Skeletal muscle tissue (tissue), 3 donors: ENCODE measurements at regions not wholly inside any gene's neighbourhood (a gene's known extent, or its start where the extent isn't known, plus 50 kb on each side); places are given as distances from the start of the nearest gene placed in this dataset.

Source experiments
- H3K27ac ChIP-seq: one replicate; pipeline ENCODE4 v1.7.0; 2013; ENCODE audit warnings: mild to moderate bottlenecking, low read depth, low read length, inconsistent platforms
- H3K27me3 ChIP-seq, 3 donors: one replicate each; pipeline ENCODE4 v1.7.0; 2013; ENCODE audit warnings: low read length in 3 of 3; ENCODE audit not compliant: control insufficient read depth in 3 of 3, insufficient read depth in 3 of 3
- H3K36me3 ChIP-seq, 3 donors: one replicate each; pipeline ENCODE4 v1.7.0; 2013; ENCODE audit warnings: low read length in 3 of 3; ENCODE audit not compliant: control insufficient read depth in 3 of 3, insufficient read depth in 3 of 3
- H3K4me1 ChIP-seq, 3 donors: one replicate each; pipeline ENCODE4 v1.7.0; 2013; ENCODE audit warnings: low read length in 3 of 3, mild to moderate bottlenecking in 3 of 3; ENCODE audit not compliant: control insufficient read depth in 3 of 3, insufficient read depth in 3 of 3
- H3K4me3 ChIP-seq, 3 donors: one replicate each; pipeline ENCODE4 v1.7.0; 2013; ENCODE audit warnings: low read length in 3 of 3
- H3K9ac ChIP-seq, 3 donors: one replicate each; pipeline ENCODE4 v1.7.0; 2013; ENCODE audit warnings: low read length in 3 of 3, mild to moderate bottlenecking in 3 of 3, moderate library complexity in 2 of 3, low read depth in 1 of 3
- H3K9me3 ChIP-seq, 3 donors: one replicate each; pipeline ENCODE4 v1.7.0; 2013; ENCODE audit warnings: low read length in 3 of 3; ENCODE audit not compliant: control insufficient read depth in 3 of 3
- donor health status: Osteomylitis.

- Histone ChIP-seq H3K27ac (no peak overlapping the region), H3K27me3 (no peaks in the 10 kb centered on the region), H3K9me3 (no peaks in the 10 kb centered on the region)
Observed at GRCh38 chr4:35897808-35898207, 346.5 kb downstream of the ARAP2 start.

DNA sequence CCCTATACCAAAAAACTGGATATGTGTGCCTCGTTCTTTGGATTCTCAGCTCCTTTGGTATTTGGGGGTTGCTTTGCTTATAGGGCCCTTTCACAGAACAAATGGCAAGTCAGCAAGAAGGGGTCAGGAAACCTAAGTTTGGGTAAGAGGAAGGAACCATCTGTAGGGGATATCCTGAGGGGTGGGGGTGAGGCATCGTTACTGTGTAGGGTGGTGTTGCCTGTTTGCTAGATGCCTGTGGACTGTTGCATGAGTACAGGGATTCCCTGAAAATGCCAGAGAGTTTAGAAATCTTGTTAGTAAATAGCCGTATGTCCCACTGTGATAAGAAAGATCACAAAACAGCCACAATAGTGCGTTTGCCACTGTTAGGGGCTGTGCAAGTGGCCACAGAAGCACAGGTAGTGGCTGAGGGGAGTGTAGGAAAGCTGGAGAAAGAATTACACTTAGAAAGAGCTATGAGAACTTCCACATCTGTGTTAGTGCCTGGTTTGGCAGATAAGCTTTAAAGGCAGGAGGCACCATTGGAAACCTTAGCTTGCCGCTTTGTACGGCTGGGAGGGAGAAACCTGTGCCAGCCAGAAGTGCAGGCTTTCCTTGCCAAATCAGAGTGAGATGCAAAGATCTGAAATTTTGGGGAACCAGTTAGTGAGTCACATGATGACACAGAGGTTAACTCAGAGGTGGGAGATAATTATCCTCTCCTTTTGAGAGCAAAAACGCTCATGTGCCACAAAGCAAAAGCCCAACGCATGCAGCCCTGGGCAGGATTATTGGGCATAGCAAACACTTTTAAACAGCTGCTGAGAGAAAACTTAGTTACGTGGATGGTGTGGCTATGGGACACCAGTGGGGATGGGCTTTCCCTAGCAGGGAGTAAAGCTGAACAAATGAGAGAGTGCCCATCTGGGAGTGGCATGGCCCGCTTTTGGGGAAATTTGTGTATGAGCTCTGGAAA is 343.7 kb downstream of the ARAP2 start:
- no peaks in the 10 kb centered on the region for H3K27me3 ChIP-seq
- no peaks in the 10 kb centered on the region for H3K9me3 ChIP-seq
- no peak overlapping the region for H3K4me3 ChIP-seq
- H3K4me1 ChIP-seq, result no peaks in the 10 kb centered on the region
- H3K36me3 ChIP-seq, result no peaks in the 10 kb centered on the region
- no peak overlapping the region for H3K9ac ChIP-seq
- H3K27ac ChIP-seq, result no peak overlapping the region

More at GRCh38 chr4:35897808-35898207, 346.5 kb downstream of the ARAP2 start:
- no peaks in the 10 kb centered on the region for H3K36me3 ChIP-seq
- no peaks in the 10 kb centered on the region for H3K4me1 ChIP-seq
- no peak overlapping the region for H3K4me3 ChIP-seq
- no peak overlapping the region for H3K9ac ChIP-seq

GRCh38 chr4:35912174-35912573 is 332.1 kb downstream of the ARAP2 start:
- Histone ChIP-seq H3K4me1 (no peaks in the 10 kb centered on the region), H3K36me3 (no peaks in the 10 kb centered on the region)

DNA sequence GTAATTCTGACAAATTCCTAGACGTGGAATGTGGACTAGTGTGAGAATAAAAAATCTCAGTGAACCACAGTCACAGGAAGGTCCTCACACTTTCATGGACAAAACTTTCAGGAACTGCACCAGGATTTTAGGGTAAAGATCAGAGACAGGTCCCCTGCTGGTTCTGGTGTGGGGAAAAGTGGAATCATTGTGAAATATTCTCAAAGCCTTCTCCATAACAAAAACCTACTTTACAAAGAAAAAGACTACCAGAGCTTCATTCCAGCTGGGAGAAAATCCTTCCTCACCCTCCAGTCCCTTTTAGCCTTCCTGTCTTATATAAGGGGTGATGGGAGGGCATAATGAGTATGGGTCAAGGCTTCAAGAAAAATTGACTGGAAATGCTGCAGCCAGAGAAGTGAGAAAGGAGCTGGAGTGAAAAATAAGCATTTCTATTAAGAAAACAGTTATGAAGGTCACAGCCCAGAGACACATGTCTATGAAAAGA is 325.8 kb downstream of the ARAP2 start:
- no peak overlapping the region for H3K9ac ChIP-seq
- H3K36me3 ChIP-seq, result no peaks in the 10 kb centered on the region
- no peak overlapping the region for H3K27ac ChIP-seq
- no peaks in the 10 kb centered on the region for H3K9me3 ChIP-seq
- no peaks in the 10 kb centered on the region for H3K27me3 ChIP-seq
- no peaks in the 10 kb centered on the region for H3K4me1 ChIP-seq
- H3K4me3 ChIP-seq, result no peak overlapping the region

More at GRCh38 chr4:35912174-35912573, 332.1 kb downstream of the ARAP2 start:
- Histone ChIP-seq H3K27me3 (no peaks in the 10 kb centered on the region), H3K27ac (no peak overlapping the region), H3K9me3 (no peaks in the 10 kb centered on the region), H3K9ac (no peak overlapping the region), H3K4me3 (no peak overlapping the region)

- Histone ChIP-seq H3K27me3 (no peaks in the 10 kb centered on the region), H3K9ac (no peak overlapping the region), H3K4me1 (no peaks in the 10 kb centered on the region), H3K9me3 (no peaks in the 10 kb centered on the region), H3K27ac (no peak overlapping the region), H3K36me3 (no peaks in the 10 kb centered on the region), H3K4me3 (no peak overlapping the region)
Observed at GRCh38 chr4:35925806-35926205, 318.5 kb downstream of the ARAP2 start.

- no peaks in the 10 kb centered on the region for H3K36me3 ChIP-seq
- no peak overlapping the region for H3K4me3 ChIP-seq
- H3K9ac ChIP-seq, result no peak overlapping the region
- no peaks in the 10 kb centered on the region for H3K4me1 ChIP-seq
- H3K27me3 ChIP-seq, result no peaks in the 10 kb centered on the region
- no peak overlapping the region for H3K27ac ChIP-seq
- no peaks in the 10 kb centered on the region for H3K9me3 ChIP-seq
Observed at GRCh38 chr4:35926788-35927187, 317.5 kb downstream of the ARAP2 start.

- no peaks in the 10 kb centered on the region for H3K27me3 ChIP-seq
- H3K9me3 ChIP-seq, result no peaks in the 10 kb centered on the region
- no peak overlapping the region for H3K27ac ChIP-seq
- H3K36me3 ChIP-seq, result no peaks in the 10 kb centered on the region
- H3K4me1 ChIP-seq, result no peaks in the 10 kb centered on the region
- H3K9ac ChIP-seq, result no peak overlapping the region
- no peak overlapping the region for H3K4me3 ChIP-seq
Observed at GRCh38 chr4:35933901-35934300, 310.4 kb downstream of the ARAP2 start.

- no peak overlapping the region for H3K4me3 ChIP-seq
- no peaks in the 10 kb centered on the region for H3K9me3 ChIP-seq
- no peak overlapping the region for H3K27ac ChIP-seq
- H3K27me3 ChIP-seq, result no peaks in the 10 kb centered on the region
- no peaks in the 10 kb centered on the region for H3K4me1 ChIP-seq
- H3K36me3 ChIP-seq, result no peaks in the 10 kb centered on the region
- H3K9ac ChIP-seq, result no peak overlapping the region
Observed at GRCh38 chr4:35934320-35934981, 309.9 kb downstream of the ARAP2 start.

- H3K36me3 ChIP-seq, result no peaks in the 10 kb centered on the region
- H3K4me1 ChIP-seq, result no peaks in the 10 kb centered on the region
- H3K27ac ChIP-seq, result no peak overlapping the region
- no peaks in the 10 kb centered on the region for H3K9me3 ChIP-seq
- H3K9ac ChIP-seq, result no peak overlapping the region
- H3K4me3 ChIP-seq, result no peak overlapping the region
- no peaks in the 10 kb centered on the region for H3K27me3 ChIP-seq
Observed at GRCh38 chr4:35938936-35939335, 305.4 kb downstream of the ARAP2 start.

GRCh38 chr4:35939751-35940150 is 304.6 kb downstream of the ARAP2 start:
- H3K9ac ChIP-seq, result no peak overlapping the region
- H3K4me3 ChIP-seq, result no peak overlapping the region
- no peaks in the 10 kb centered on the region for H3K9me3 ChIP-seq
- no peaks in the 10 kb centered on the region for H3K4me1 ChIP-seq
- H3K27ac ChIP-seq, result no peak overlapping the region
- H3K27me3 ChIP-seq, result no peaks in the 10 kb centered on the region
- H3K36me3 ChIP-seq, result no peaks in the 10 kb centered on the region
